ENCODE measurements at regions not wholly inside any gene's neighbourhood (a gene's known extent, or its start where the extent isn't known, plus 50 kb on each side); places are given as distances from the start of the nearest gene placed in this dataset.

DNA sequence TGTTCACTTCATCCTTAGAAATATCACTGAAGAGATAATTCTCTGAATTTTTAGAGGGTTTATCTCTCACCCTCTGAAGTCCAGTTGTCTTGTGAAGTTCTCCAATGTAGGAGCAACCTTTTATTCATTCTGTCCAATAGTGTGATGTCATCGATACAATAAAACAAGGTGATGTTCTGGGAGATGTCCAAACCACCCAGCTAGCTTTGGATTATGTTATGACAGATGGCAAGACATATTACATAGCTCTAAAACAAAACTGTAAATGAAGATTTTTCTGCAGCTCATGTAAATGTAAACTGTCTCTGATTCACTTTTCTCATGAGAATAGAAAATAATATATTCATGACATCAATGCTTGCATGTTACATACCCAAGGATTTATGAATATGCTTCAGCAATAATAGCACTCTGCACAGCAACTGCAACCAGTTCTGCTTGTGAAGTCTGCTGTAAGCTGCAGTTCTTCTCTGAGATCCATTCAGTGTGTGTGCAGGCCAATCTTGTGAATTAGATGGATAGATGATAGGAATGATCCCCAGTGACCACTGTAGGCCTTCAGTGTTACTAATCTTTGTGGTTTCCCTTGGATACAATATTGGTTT is 172.6 kb upstream of the CDH12 start:
- no peaks in the 10 kb centered on the region for H3K36me3 ChIP-seq (ENCODE audit: control insufficient read depth, insufficient read depth, low read length)
- H3K27me3 ChIP-seq (ENCODE audit: control insufficient read depth, insufficient read depth, low read length) = no peaks in the 10 kb centered on the region
- TF ChIP-seq, protein P1, sequence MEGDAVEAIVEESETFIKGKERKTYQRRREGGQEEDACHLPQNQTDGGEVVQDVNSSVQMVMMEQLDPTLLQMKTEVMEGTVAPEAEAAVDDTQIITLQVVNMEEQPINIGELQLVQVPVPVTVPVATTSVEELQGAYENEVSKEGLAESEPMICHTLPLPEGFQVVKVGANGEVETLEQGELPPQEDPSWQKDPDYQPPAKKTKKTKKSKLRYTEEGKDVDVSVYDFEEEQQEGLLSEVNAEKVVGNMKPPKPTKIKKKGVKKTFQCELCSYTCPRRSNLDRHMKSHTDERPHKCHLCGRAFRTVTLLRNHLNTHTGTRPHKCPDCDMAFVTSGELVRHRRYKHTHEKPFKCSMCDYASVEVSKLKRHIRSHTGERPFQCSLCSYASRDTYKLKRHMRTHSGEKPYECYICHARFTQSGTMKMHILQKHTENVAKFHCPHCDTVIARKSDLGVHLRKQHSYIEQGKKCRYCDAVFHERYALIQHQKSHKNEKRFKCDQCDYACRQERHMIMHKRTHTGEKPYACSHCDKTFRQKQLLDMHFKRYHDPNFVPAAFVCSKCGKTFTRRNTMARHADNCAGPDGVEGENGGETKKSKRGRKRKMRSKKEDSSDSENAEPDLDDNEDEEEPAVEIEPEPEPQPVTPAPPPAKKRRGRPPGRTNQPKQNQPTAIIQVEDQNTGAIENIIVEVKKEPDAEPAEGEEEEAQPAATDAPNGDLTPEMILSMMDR (IDR thresholded peaks at IDR 0.05; ENCODE audit: insufficient read depth, low read length, poor library complexity, severe bottlenecking) = no peak
- no peak for DNase-seq (ENCODE audit: low read depth)
- no peak overlapping the region for H3K4me3 ChIP-seq (ENCODE audit: low read depth, low read length)

DNA sequence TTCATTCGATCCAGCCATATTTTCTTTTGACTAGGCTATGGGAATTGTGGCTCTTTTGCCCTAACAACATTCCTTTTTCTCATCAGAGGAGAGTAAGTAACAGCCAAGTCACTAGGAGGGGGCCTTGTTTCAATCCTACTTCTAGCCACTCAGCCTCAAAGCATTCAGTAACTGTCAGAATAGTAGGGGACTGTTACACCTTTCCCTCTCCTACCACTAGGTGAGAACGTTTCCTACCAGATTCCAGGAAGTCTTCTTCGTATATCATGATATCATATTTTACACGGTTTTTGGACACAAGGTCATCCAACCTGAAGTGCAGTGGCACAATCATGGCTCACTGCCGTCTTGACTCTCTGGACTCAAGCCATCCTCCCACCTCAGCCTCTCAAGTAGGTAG is 171.3 kb upstream of the CDH12 start:
- DNase-seq (ENCODE audit: low read depth) = no peak

DNA sequence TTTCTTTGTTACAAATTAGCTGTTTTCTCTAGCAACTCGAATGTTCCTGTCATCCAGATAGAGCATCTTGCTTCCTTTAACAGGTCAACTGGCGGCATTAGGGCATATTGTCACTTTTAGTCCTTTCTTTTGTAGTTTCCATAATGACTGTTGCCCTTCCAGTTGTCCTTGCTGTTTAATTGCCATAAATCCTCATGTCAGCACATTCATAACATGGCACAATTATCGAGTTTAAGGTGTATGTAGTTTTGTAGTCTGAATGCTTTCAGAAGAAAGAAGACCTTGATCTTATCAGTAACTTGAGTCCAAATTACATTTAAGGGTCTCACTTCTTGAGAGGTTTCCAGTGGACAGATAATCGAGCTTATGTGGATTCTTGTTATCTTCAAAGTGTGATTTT is 161.7 kb upstream of the CDH12 start:
- TF ChIP-seq, protein P1 (IDR thresholded peaks at IDR 0.05; ENCODE audit: insufficient read depth, low read length, poor library complexity, severe bottlenecking) = no peak
- H3K27me3 ChIP-seq (ENCODE audit: control insufficient read depth, insufficient read depth, low read length) = no peaks in the 10 kb centered on the region
- no peak for DNase-seq (ENCODE audit: low read depth)
- H3K4me3 ChIP-seq (ENCODE audit: low read depth, low read length) = no peak overlapping the region
- H3K36me3 ChIP-seq (ENCODE audit: control insufficient read depth, insufficient read depth, low read length) = no peaks in the 10 kb centered on the region

More for the DNA sequence above, 171.3 kb upstream of the CDH12 start:
- TF ChIP-seq, protein P1 (IDR thresholded peaks at IDR 0.05; ENCODE audit: insufficient read depth, low read length, poor library complexity, severe bottlenecking) = no peak
- Histone ChIP-seq H3K4me3 (ENCODE audit: low read depth, low read length) (no peak overlapping the region), H3K36me3 (ENCODE audit: control insufficient read depth, insufficient read depth, low read length) (no peaks in the 10 kb centered on the region), H3K27me3 (ENCODE audit: control insufficient read depth, insufficient read depth, low read length) (no peaks in the 10 kb centered on the region)

DNA sequence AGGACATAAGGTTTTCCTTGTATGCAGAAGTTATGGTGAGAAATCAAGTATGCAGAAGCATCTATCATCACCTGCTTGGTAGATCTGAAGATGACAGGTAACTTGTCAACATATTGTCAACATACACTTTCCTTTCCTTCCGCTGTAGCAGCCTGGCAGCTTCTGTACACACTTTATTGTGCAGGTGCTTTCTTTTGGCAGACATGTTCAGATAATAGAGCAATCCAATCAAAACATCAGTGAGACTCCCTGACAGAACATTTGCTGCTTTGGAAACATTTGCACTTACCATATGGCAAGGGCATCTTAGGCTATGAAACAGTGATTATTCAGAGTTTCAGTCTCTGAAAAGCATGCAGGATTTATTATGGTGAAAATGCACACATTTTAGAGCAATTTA is 161.1 kb upstream of the CDH12 start:
- DNase-seq (ENCODE audit: low read depth) = no peak
- Histone ChIP-seq H3K36me3 (ENCODE audit: control insufficient read depth, insufficient read depth, low read length) (no peaks in the 10 kb centered on the region), H3K27me3 (ENCODE audit: control insufficient read depth, insufficient read depth, low read length) (no peaks in the 10 kb centered on the region), H3K4me3 (ENCODE audit: low read depth, low read length) (no peak overlapping the region)
- TF ChIP-seq, protein P1 (IDR thresholded peaks at IDR 0.05; ENCODE audit: insufficient read depth, low read length, poor library complexity, severe bottlenecking) = no peak

DNA sequence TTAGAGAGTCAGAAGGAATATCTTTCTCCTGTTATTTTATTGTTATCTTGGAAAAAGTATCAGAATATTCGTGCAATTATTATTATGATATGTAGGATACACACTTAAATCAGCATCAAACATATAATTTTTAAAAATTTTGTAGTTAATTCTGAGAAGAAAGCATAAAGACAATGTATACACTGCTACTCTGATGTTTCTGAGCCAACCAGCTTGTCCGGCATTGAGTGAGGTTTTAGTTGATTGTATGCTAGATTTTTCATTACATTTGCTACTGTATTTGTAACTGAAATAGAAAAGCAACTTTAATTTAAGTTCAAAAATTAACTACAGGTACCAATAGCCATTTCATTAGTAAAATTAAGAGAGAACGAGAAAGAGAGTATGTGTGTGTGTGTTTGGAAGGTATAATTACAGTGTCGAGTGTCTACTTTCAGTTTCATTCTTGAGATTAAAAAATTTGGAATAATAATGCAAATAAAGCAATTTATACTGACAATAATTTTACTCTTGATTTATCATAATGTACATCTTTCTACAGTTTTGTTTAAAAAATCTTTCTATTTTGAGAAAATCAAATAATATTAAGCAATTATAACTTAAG is 160.4 kb upstream of the CDH12 start:
- Histone ChIP-seq H3K27me3 (ENCODE audit: control insufficient read depth, insufficient read depth, low read length) (no peaks in the 10 kb centered on the region), H3K4me3 (ENCODE audit: low read depth, low read length) (no peak overlapping the region), H3K36me3 (ENCODE audit: control insufficient read depth, insufficient read depth, low read length) (no peaks in the 10 kb centered on the region)
- TF ChIP-seq, protein P1 (IDR thresholded peaks at IDR 0.05; ENCODE audit: insufficient read depth, low read length, poor library complexity, severe bottlenecking) = no peak
- DNase-seq (ENCODE audit: low read depth) = no peak

DNA sequence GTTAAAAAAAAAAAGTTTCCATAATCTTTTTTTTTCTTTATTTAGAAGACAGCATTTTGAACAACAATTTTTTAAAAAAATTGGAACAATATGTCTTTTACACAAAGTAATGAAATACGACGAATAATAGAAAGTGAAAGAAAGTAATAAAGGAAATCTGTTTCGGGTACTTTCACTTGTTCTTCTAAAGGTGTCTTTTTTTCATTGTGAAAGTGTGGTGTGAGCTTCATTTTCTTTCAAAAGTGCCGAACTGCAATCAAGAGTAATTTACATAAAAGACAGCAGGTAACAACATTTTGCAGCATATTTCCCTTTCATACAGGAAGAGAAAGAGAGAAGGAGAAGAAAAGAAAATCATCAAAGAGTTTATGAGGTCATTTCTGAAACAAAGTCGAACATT is 159.7 kb upstream of the CDH12 start:
- TF ChIP-seq, protein P1 (IDR thresholded peaks at IDR 0.05; ENCODE audit: insufficient read depth, low read length, poor library complexity, severe bottlenecking) = no peak
- no peak for DNase-seq (ENCODE audit: low read depth)
- Histone ChIP-seq H3K27me3 (ENCODE audit: control insufficient read depth, insufficient read depth, low read length) (no peaks in the 10 kb centered on the region), H3K36me3 (ENCODE audit: control insufficient read depth, insufficient read depth, low read length) (no peaks in the 10 kb centered on the region), H3K4me3 (ENCODE audit: low read depth, low read length) (no peak overlapping the region)
